HepG2 (cell line): ENCODE measurements at regions not wholly inside any gene's neighbourhood (a gene's known extent, or its start where the extent isn't known, plus 50 kb on each side); places are given as distances from the start of the nearest gene placed in this dataset.

ENCODE experiments used
- ATAC-seq: fragments of 200-7000 bp; cut with Tn5 transposase; 3 replicates; pipeline ENCODE4 v1.9.1; 2020; ENCODE audit warnings: mild to moderate bottlenecking, moderate library complexity
- BruUV-seq: library from RNA; stranded (reverse); fragments of 400-500 nt; replicated peaks from 2 replicates; lab custom pipeline; 2021; lab: Mats Ljungman, UMichigan
- CTCF ChIA-PET: fragments of 300-600 bp; formaldehyde crosslinking; extraction: SDS; loops from one replicate; lab custom pipeline; 2021; ENCODE audit warnings: low total read pairs, inconsistent platforms, low intra/inter-chr PET ratio; lab: Yijun Ruan, JAX
- POLR2A ChIA-PET: fragments of 350-600 bp; sonication (Branson Sonifier 250); formaldehyde crosslinking; loops from one replicate; lab custom pipeline; 2020; ENCODE audit warnings: antibody characterized with exemption, inconsistent platforms; lab: Yijun Ruan, JAX
- DNase-seq: peaks from one replicate; pipeline ENCODE4 v3.0.0-alpha.2; 2015; ENCODE audit warnings: low spot score
- FAIRE-seq: peaks from 3 replicates; lab custom pipeline; 2011; peaks lifted over from hg19 to GRCh38; lab: Jason Lieb, UNC
- H2AFZ ChIP-seq: one replicate; pipeline ENCODE4 v1.6.1; 2011; ENCODE audit warnings: low read length, inconsistent platforms
- H3K27ac ChIP-seq: fragments of 300-600 bp; 3 replicates; pipeline ENCODE4 v1.8.0; 2011; ENCODE audit warnings: mixed run types, mild to moderate bottlenecking, mixed read lengths, low read length, inconsistent platforms; ENCODE audit not compliant: insufficient read depth; ENCODE audit errors: extremely low read length
- H3K27me3 ChIP-seq, 2 experiments: fragments of 200-600 bp in 1 of 2; 2 replicates in 1 of 2; 3 replicates in 1 of 2; pipeline versions ENCODE4 v1.6.0 to v1.8.0; 2011; ENCODE audit warnings: low read length in 2 of 2, mild to moderate bottlenecking in 2 of 2, moderate library complexity in 2 of 2, inconsistent platforms in 1 of 2; ENCODE audit not compliant: insufficient read depth in 2 of 2, control insufficient read depth in 1 of 2
- H3K36me3 ChIP-seq, 2 experiments: fragments of 200-600 bp in 1 of 2; replicated peaks in 1 of 2; 2 replicates in 1 of 2; 3 replicates in 1 of 2; pipeline versions ENCODE4 v1.5.1 to v1.8.0; 2011; ENCODE audit warnings: low read length in 2 of 2, inconsistent platforms in 1 of 2; ENCODE audit not compliant: insufficient read depth in 2 of 2, control insufficient read depth in 1 of 2
- H3K4me1 ChIP-seq: 2 replicates; pipeline ENCODE4 v1.5.1; 2012; ENCODE audit warnings: low read length, inconsistent platforms; ENCODE audit not compliant: insufficient read depth
- H3K4me2 ChIP-seq: 2 replicates; pipeline ENCODE4 v1.6.0; 2011; ENCODE audit warnings: low read depth, low read length, inconsistent platforms
- H3K4me3 ChIP-seq, 3 experiments: fragments of 200-600 bp in 1 of 3; sonication (generic), shearing (Covaris generic) in 1 of 3; replicated peaks in 1 of 3; 2 replicates each; pipeline ENCODE4 v1.5.1; 2011 to 2016; ENCODE audit warnings: low read length in 3 of 3, inconsistent platforms in 2 of 3, low read depth in 2 of 3, mild to moderate bottlenecking in 2 of 3, control low read depth in 1 of 3, mixed read lengths in 1 of 3; ENCODE audit not compliant: insufficient read depth in 1 of 3
- H3K79me2 ChIP-seq: one replicate; pipeline ENCODE4 v1.6.1; 2011; ENCODE audit warnings: low read length, inconsistent platforms; ENCODE audit not compliant: insufficient read depth
- H3K9ac ChIP-seq: 2 replicates; pipeline ENCODE4 v1.6.0; 2011; ENCODE audit warnings: mild to moderate bottlenecking, low read depth, low read length, inconsistent platforms; ENCODE audit not compliant: insufficient read depth
- H3K9me3 ChIP-seq: 2 replicates; pipeline ENCODE4 v1.5.1; 2012; ENCODE audit warnings: mild to moderate bottlenecking, low read length
- H4K20me1 ChIP-seq: 2 replicates; pipeline ENCODE4 v1.6.0; 2011; ENCODE audit warnings: inconsistent platforms, mild to moderate bottlenecking, low read length, moderate library complexity; ENCODE audit not compliant: insufficient read depth
- CC2D1A ChIP-seq: sonication (generic); formaldehyde crosslinking; IDR thresholded peaks from 2 replicates; pipeline ENCODE4 v1.8.1; 2023; ENCODE audit warnings: mild to moderate bottlenecking, missing genetic modification reagents
- KDM5B ChIP-seq: sonication (generic); formaldehyde crosslinking; IDR thresholded peaks from 2 replicates; pipeline ENCODE4 v1.4.0; 2020; ENCODE audit warnings: missing genetic modification reagents, mild to moderate bottlenecking, borderline replicate concordance
- KMT2A ChIP-seq: sonication (generic); formaldehyde crosslinking; IDR thresholded peaks from 2 replicates; pipeline ENCODE4 v1.4.0; 2020; ENCODE audit warnings: missing genetic modification reagents
- PRMT3 ChIP-seq: sonication (generic); formaldehyde crosslinking; IDR thresholded peaks from 2 replicates; pipeline ENCODE4 v1.8.1; 2022; ENCODE audit warnings: low read depth, mild to moderate bottlenecking, moderate library complexity, missing genetic modification reagents, borderline replicate concordance
- ZNF256 ChIP-seq: sonication (generic); formaldehyde crosslinking; conservative IDR thresholded peaks from 2 replicates; pipeline ENCODE4 v1.4.0; 2020; ENCODE audit warnings: missing genetic modification reagents
- ZNF788 ChIP-seq: sonication (generic); formaldehyde crosslinking; IDR thresholded peaks from 2 replicates; pipeline ENCODE4 v1.5.0; 2020; ENCODE audit warnings: mild to moderate bottlenecking, missing genetic modification reagents, borderline replicate concordance
- WGBS: methylation state at CpG from one replicate; pipeline ENCODE4 v1.1.6; 2017; ENCODE audit warnings: low lambda C conversion rate; 5-methylcytosine and 5-hydroxymethylcytosine counted together
- in situ Hi-C: cut with HindIII; loops from 2 replicates; pipeline ENCODE4 v1.10.0; 2017; ENCODE audit warnings: low pct_unique_long_range_greater_than_20kb; ENCODE audit not compliant: extremely low pct_ligation_motif_present
- intact Hi-C: fragments of 100-400 bp; cut with micrococcal nuclease; formaldehyde crosslinking; loops from one replicate; pipeline ENCODE4 v1.10.0; 2022; ENCODE audit not compliant: unreplicated experiment
- TF ChIP-seq, protein P1 (sequence below): sonication (generic); formaldehyde crosslinking; conservative IDR thresholded peaks from 2 replicates; pipeline ENCODE4 v1.8.1; 2023; ENCODE audit warnings: missing genetic modification reagents
- TF ChIP-seq, protein P2 (sequence below), 2 experiments: sonication (generic) in 1 of 2; formaldehyde crosslinking in 1 of 2; IDR thresholded peaks; 2 replicates each; pipeline versions ENCODE4 v1.6.1 to v1.9.0; 2014 to 2022; ENCODE audit warnings: antibody characterized with exemption in 1 of 2, borderline replicate concordance in 1 of 2, inconsistent platforms in 1 of 2, low read depth in 1 of 2, missing genetic modification reagents in 1 of 2
- TF ChIP-seq, protein P3 (sequence below): sonication (generic); formaldehyde crosslinking; IDR thresholded peaks from 2 replicates; pipeline ENCODE4 v1.5.0; 2020; ENCODE audit warnings: mild to moderate bottlenecking, missing genetic modification reagents

DNA sequence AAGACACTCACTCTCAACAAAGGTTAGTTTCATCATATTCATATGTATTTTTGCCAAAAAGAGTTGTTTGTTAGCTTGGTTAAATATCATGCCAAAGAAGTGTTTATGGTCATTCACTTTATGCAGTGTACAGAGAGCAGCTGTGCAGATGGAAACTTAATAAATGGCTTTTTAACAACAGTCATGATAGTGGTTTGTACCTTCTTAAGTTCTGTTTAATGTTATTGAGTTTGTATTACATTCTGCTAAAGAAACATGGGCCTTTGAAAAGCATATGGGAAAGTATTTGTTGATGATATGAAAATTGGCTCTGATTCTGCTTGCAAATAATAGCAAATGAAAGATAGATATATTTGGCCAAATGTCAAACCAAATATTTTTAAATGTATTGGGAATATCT lies 607.3 kb downstream of the NCAM2 start:
- no peak overlapping the region for H3K4me3 ChIP-seq
- intact Hi-C loops, result no loop called here
- H3K4me2 ChIP-seq, result no peak overlapping the region
- ATAC-seq (no peak), DNase-seq (no peak), FAIRE-seq (no peak)
- H3K4me1 ChIP-seq, result no peaks in the 10 kb centered on the region
- no peaks in the 10 kb centered on the region for H3K36me3 ChIP-seq
- peaks cover 93% of the 10 kb centered on the region for H3K9me3 ChIP-seq
- BruUV-seq, result no TSS peak
- no peak overlapping the region for H2AFZ ChIP-seq
- TF ChIP-seq CC2D1A (no peak), ZNF256 (CRISPR knock-in tag) (no peak), ZNF788 (CRISPR knock-in tag) (no peak), PRMT3 (CRISPR knock-in tag) (no peak)
- TF ChIP-seq, protein P1, sequence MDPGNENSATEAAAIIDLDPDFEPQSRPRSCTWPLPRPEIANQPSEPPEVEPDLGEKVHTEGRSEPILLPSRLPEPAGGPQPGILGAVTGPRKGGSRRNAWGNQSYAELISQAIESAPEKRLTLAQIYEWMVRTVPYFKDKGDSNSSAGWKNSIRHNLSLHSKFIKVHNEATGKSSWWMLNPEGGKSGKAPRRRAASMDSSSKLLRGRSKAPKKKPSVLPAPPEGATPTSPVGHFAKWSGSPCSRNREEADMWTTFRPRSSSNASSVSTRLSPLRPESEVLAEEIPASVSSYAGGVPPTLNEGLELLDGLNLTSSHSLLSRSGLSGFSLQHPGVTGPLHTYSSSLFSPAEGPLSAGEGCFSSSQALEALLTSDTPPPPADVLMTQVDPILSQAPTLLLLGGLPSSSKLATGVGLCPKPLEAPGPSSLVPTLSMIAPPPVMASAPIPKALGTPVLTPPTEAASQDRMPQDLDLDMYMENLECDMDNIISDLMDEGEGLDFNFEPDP, result no peak
- in situ Hi-C loops, result no loop called here
- no peaks in the 10 kb centered on the region for H4K20me1 ChIP-seq
- H3K9ac ChIP-seq, result no peak overlapping the region
- ChIA-PET POLR2A (no interaction called here), CTCF (no interaction called here)
- no peak overlapping the region for H3K27ac ChIP-seq
- no peaks in the 10 kb centered on the region for H3K79me2 ChIP-seq
- H3K27me3 ChIP-seq, result no peaks in the 10 kb centered on the region

DNA sequence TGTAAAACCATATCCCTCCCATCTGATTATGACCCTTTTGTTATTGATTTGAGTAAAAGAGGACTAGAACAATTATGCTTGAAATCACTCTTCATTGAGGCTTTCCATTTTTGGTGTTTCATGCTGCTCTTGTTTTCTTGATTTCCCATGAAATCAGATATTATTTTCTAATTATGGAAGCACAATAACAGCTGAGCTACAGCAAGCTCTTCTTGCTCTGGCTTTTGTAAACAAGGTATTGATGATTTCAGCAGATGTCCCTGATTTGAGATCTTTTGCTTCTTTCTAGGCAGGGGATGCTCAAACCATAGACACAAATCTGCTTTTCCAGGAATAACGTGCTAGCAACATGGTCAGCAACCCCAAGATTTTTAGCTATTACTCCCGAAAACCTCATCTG lies 607.8 kb downstream of the NCAM2 start:
- Histone ChIP-seq H4K20me1 (no peaks in the 10 kb centered on the region), H3K4me1 (no peaks in the 10 kb centered on the region), H2AFZ (no peak overlapping the region), H3K79me2 (no peaks in the 10 kb centered on the region), H3K36me3 (no peaks in the 10 kb centered on the region), H3K9ac (no peak overlapping the region), H3K4me3 (no peak overlapping the region), H3K4me2 (no peak overlapping the region), H3K9me3 (peaks cover 93% of the 10 kb centered on the region), H3K27ac (no peak overlapping the region), H3K27me3 (no peaks in the 10 kb centered on the region)
- in situ Hi-C loops, result no loop called here
- DNase-seq, result no peak
- no TSS peak for BruUV-seq
- intact Hi-C loops, result no loop called here
- ChIA-PET POLR2A (no interaction called here), CTCF (no interaction called here)
- 0% methylated on average over 2 of the region's 2 CpGs for WGBS
- FAIRE-seq, result no peak
- no peak for ATAC-seq
- TF ChIP-seq KDM5B (CRISPR knock-in tag) (no peak), KMT2A (CRISPR knock-in tag) (no peak)
- TF ChIP-seq, protein P2, sequence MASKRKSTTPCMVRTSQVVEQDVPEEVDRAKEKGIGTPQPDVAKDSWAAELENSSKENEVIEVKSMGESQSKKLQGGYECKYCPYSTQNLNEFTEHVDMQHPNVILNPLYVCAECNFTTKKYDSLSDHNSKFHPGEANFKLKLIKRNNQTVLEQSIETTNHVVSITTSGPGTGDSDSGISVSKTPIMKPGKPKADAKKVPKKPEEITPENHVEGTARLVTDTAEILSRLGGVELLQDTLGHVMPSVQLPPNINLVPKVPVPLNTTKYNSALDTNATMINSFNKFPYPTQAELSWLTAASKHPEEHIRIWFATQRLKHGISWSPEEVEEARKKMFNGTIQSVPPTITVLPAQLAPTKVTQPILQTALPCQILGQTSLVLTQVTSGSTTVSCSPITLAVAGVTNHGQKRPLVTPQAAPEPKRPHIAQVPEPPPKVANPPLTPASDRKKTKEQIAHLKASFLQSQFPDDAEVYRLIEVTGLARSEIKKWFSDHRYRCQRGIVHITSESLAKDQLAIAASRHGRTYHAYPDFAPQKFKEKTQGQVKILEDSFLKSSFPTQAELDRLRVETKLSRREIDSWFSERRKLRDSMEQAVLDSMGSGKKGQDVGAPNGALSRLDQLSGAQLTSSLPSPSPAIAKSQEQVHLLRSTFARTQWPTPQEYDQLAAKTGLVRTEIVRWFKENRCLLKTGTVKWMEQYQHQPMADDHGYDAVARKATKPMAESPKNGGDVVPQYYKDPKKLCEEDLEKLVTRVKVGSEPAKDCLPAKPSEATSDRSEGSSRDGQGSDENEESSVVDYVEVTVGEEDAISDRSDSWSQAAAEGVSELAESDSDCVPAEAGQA (IDR thresholded peaks at IDR 0.05; ENCODE audit: low read depth), result no peak
- TF ChIP-seq, protein P2 (CRISPR knock-in tag; IDR thresholded peaks at IDR 0.05; ENCODE audit: borderline replicate concordance), result no peak
- TF ChIP-seq, protein P3, sequence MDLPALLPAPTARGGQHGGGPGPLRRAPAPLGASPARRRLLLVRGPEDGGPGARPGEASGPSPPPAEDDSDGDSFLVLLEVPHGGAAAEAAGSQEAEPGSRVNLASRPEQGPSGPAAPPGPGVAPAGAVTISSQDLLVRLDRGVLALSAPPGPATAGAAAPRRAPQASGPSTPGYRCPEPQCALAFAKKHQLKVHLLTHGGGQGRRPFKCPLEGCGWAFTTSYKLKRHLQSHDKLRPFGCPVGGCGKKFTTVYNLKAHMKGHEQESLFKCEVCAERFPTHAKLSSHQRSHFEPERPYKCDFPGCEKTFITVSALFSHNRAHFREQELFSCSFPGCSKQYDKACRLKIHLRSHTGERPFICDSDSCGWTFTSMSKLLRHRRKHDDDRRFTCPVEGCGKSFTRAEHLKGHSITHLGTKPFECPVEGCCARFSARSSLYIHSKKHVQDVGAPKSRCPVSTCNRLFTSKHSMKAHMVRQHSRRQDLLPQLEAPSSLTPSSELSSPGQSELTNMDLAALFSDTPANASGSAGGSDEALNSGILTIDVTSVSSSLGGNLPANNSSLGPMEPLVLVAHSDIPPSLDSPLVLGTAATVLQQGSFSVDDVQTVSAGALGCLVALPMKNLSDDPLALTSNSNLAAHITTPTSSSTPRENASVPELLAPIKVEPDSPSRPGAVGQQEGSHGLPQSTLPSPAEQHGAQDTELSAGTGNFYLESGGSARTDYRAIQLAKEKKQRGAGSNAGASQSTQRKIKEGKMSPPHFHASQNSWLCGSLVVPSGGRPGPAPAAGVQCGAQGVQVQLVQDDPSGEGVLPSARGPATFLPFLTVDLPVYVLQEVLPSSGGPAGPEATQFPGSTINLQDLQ (CRISPR knock-in tag), result no peak
